Tibial artery (tissue), 4 donors: ENCODE measurements at regions not wholly inside any gene's neighbourhood (a gene's known extent, or its start where the extent isn't known, plus 50 kb on each side); places are given as distances from the start of the nearest gene placed in this dataset.

ENCODE experiments used
- DNase-seq, 2 donors: peaks; one replicate each; pipeline ENCODE4 v3.0.0-alpha.2; 2019
- H3K27ac ChIP-seq, 2 donors: fragments of 200-600 bp; sonication (generic) in 1 of 2; 1 replicate in 1 of 2; 2 replicates in 1 of 2; pipeline ENCODE4 v1.5.1; 2018 to 2019; ENCODE audit warnings: mild to moderate bottlenecking in 1 of 2
- H3K27me3 ChIP-seq, 2 donors: fragments of 200-600 bp; sonication (generic) in 1 of 2; one replicate each; pipeline versions ENCODE4 v1.5.1 to v1.6.0; 2016 to 2019
- H3K36me3 ChIP-seq, 3 donors: fragments of 200-600 bp; sonication (generic) in 2 of 3; one replicate each; pipeline ENCODE4 v1.5.1; 2016 to 2019; ENCODE audit warnings: mild to moderate bottlenecking in 2 of 3
- H3K4me1 ChIP-seq, 4 donors: fragments of 200-600 bp; sonication (generic) in 2 of 4; 1 replicate in 3 of 4; 2 replicates in 1 of 4; pipeline ENCODE4 v1.5.1; 2016 to 2019
- H3K4me3 ChIP-seq, 2 donors: fragments of 200-600 bp; sonication (generic) in 1 of 2; 1 replicate in 1 of 2; 2 replicates in 1 of 2; pipeline ENCODE4 v1.5.1; 2018 to 2019; ENCODE audit warnings: mild to moderate bottlenecking in 2 of 2
- H3K9me3 ChIP-seq, 3 donors: fragments of 200-600 bp; sonication (generic) in 1 of 3; one replicate each; pipeline ENCODE4 v1.5.1; 2016 to 2019
- intact Hi-C: fragments of 100-400 bp; cut with DNase I; formaldehyde crosslinking; loops from one replicate; pipeline ENCODE4 v1.15.0; 2023; ENCODE audit warnings: low total_unique reads
- TF ChIP-seq, protein P1 (sequence below), 2 experiments: fragments of 200-600 bp in 1 of 2; fragments of 450-650 bp in 1 of 2; IDR thresholded peaks; one replicate each; pipeline ENCODE4 v1.5.1; 2017 to 2019; ENCODE audit warnings: antibody characterized with exemption in 2 of 2, mild to moderate bottlenecking in 1 of 2, moderate library complexity in 1 of 2

DNA sequence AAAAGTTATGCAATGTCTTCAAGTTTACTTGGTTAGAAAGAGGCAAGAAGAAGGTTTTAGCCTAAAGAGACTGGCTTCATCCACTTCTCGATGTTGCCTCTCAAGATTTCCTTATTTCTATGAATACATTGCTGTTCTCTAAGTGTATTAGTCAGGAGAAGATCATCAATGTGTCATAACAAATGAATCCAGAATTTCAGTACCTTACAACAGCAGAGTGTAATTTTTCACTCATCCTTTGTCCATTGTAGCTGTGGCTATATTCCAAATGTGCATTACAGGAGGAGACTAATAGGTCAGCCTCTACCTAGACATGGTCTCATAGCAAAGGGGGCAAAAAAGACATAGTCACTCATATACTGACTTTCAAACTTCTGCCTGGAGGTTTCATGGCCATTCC lies 579.1 kb downstream of the PRKD1 start:
- Histone ChIP-seq H3K4me3 (no peak overlapping the region), H3K9me3 (no peaks in the 10 kb centered on the region), H3K4me1 (no peaks in the 10 kb centered on the region), H3K36me3 (no peaks in the 10 kb centered on the region), H3K27ac (no peak overlapping the region), H3K27me3 (no peaks in the 10 kb centered on the region)
- intact Hi-C loops, result no loop called here
- TF ChIP-seq, protein P1, sequence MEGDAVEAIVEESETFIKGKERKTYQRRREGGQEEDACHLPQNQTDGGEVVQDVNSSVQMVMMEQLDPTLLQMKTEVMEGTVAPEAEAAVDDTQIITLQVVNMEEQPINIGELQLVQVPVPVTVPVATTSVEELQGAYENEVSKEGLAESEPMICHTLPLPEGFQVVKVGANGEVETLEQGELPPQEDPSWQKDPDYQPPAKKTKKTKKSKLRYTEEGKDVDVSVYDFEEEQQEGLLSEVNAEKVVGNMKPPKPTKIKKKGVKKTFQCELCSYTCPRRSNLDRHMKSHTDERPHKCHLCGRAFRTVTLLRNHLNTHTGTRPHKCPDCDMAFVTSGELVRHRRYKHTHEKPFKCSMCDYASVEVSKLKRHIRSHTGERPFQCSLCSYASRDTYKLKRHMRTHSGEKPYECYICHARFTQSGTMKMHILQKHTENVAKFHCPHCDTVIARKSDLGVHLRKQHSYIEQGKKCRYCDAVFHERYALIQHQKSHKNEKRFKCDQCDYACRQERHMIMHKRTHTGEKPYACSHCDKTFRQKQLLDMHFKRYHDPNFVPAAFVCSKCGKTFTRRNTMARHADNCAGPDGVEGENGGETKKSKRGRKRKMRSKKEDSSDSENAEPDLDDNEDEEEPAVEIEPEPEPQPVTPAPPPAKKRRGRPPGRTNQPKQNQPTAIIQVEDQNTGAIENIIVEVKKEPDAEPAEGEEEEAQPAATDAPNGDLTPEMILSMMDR (IDR thresholded peaks at IDR 0.05), result no peak
- no peak for DNase-seq

DNA sequence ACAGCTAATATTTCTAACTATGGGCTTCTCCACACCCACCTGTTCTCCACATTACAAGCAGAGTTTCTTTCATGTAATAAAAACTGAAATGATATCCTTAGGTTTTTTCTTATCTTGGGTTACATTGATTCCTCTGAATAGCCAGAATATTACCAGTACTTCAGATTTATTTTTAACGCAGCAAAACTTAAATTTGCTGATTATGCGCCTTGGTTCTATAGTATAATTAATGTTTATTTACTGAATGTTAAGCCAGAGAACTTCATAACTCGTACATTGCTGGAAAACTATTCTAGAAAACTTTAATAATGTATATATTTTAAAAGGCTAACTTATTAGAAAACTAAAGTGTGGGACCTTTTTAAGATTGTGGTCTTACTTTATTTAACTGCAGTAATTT lies 577.2 kb downstream of the PRKD1 start:
- no peaks in the 10 kb centered on the region for H3K36me3 ChIP-seq
- intact Hi-C loops, result no loop called here
- no peaks in the 10 kb centered on the region for H3K27me3 ChIP-seq
- TF ChIP-seq, protein P1 (IDR thresholded peaks at IDR 0.05), result no peak
- H3K27ac ChIP-seq, result no peak overlapping the region
- no peak overlapping the region for H3K4me3 ChIP-seq
- H3K9me3 ChIP-seq, result no peaks in the 10 kb centered on the region
- no peak for DNase-seq
- H3K4me1 ChIP-seq, result no peaks in the 10 kb centered on the region

DNA sequence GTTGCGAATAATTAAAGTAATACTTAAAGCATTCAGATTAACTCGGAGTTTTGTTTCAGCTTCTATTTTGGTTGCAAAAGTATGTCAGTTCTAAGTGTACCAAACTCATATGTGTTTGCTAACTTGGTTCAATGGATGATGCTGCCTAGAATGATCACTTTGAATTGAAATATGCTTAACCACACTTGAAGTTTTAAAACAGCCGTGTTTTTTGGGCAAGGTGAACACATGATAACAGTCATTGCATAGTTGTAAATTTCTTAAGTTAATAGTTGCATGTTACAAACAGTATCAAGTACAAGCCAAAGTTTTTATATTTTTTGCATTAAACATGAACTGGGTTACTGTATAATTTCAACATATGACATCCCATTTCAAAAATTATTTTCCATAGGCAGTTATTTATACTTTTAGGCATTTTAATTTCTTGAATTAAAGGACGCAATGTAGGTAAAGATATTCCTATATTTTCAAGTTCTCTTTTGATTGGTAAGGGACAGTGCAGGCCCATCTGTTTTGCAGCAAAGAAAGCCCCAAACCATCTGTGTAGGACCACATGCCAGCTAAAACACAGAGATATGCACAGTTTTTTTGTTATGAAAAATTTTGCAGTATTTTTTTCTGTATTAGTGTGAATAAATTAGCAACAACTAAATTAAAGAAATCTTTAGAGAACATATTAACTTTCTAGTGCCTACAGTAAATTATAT lies 575.5 kb downstream of the PRKD1 start:
- no peak overlapping the region for H3K4me3 ChIP-seq
- intact Hi-C loops, result no loop called here
- no peaks in the 10 kb centered on the region for H3K27me3 ChIP-seq
- H3K9me3 ChIP-seq, result no peaks in the 10 kb centered on the region
- no peak for DNase-seq
- H3K4me1 ChIP-seq, result no peaks in the 10 kb centered on the region
- TF ChIP-seq, protein P1 (IDR thresholded peaks at IDR 0.05), result no peak
- H3K27ac ChIP-seq, result no peak overlapping the region
- no peaks in the 10 kb centered on the region for H3K36me3 ChIP-seq

DNA sequence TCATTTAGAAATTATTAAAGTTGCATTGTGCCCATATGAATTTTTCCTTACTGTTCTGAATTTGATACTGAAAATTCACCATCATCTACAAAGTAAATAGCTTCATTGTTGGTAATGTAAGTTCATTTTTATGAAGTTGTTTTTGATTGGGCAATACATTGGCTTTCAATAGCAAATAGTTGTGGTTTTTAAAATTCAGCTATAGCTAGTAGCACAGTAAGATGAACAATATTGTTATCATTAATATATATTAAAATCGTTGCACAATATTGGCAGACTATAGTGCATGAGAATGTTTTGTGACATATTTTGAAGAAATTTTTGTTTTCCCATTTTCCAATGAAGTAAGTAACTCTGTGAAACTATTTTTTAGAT lies 575.0 kb downstream of the PRKD1 start:
- DNase-seq, result no peak
- Histone ChIP-seq H3K36me3 (no peaks in the 10 kb centered on the region), H3K9me3 (no peaks in the 10 kb centered on the region), H3K27ac (no peak overlapping the region), H3K4me3 (no peak overlapping the region), H3K4me1 (no peaks in the 10 kb centered on the region), H3K27me3 (no peaks in the 10 kb centered on the region)
- TF ChIP-seq, protein P1 (IDR thresholded peaks at IDR 0.05), result no peak
- intact Hi-C loops, result no loop called here

DNA sequence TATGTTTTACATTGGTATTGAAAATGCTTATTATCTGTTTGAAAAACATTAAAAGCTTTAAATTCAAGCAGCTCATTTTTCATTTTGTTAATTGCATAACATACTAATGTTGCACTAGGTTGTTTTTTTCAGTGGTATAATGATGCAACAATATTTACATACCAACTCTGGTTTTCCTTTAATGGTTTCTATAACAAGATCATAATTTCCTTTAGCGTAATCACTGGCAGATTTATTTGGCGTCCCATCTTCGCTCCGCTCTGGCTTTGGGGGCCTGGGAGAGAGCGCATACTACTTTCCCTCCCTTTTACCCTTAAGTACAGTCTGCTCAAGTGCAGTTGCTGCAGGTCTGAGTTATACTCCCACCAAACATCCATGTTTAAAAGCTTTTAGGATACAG lies 574.1 kb downstream of the PRKD1 start:
- Histone ChIP-seq H3K36me3 (no peaks in the 10 kb centered on the region), H3K4me1 (no peaks in the 10 kb centered on the region), H3K4me3 (no peak overlapping the region), H3K27ac (no peak overlapping the region), H3K9me3 (no peaks in the 10 kb centered on the region), H3K27me3 (no peaks in the 10 kb centered on the region)
- intact Hi-C loops, result no loop called here
- TF ChIP-seq, protein P1 (IDR thresholded peaks at IDR 0.05), result no peak
- DNase-seq, result no peak

DNA sequence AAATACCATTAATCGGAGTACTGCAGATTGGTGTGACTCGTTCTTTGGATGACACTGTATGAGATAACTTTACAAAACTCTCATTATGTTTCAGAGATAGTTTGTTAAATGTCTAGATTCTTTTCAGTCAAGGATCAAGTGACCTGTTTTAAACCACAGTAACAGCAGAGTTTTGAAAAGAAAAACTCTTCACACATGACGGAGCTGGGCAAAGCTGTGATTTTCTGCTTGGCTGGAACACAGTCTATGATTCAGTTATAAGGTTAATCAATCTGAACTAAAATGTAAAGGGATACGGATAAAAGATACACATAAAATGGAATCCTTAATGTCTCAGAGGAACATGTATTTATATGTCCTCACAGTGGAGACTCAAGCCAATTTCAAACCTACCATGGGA lies 573.2 kb downstream of the PRKD1 start:
- Histone ChIP-seq H3K9me3 (no peaks in the 10 kb centered on the region), H3K36me3 (no peaks in the 10 kb centered on the region), H3K27ac (no peak overlapping the region), H3K4me3 (no peak overlapping the region), H3K27me3 (no peaks in the 10 kb centered on the region), H3K4me1 (no peaks in the 10 kb centered on the region)
- no peak for DNase-seq
- TF ChIP-seq, protein P1 (IDR thresholded peaks at IDR 0.05), result no peak
- intact Hi-C loops, result no loop called here
